Coronary artery (tissue), 2 donors: ENCODE measurements at regions not wholly inside any gene's neighbourhood (a gene's known extent, or its start where the extent isn't known, plus 50 kb on each side); places are given as distances from the start of the nearest gene placed in this dataset.

Source experiments
- DNase-seq: peaks from one replicate; pipeline ENCODE4 v3.0.0-alpha.2; 2017; ENCODE audit warnings: low spot score
- H3K27ac ChIP-seq, 2 donors: fragments of 200-600 bp; sonication (generic); one replicate each; pipeline ENCODE4 v1.5.1; 2016 to 2019
- H3K4me3 ChIP-seq: fragments of 200-600 bp; sonication (generic); 2 replicates; pipeline ENCODE4 v1.5.1; 2016; ENCODE audit warnings: mild to moderate bottlenecking, moderate library complexity
- TF ChIP-seq, protein P1 (sequence below): fragments of 200-600 bp; sonication (generic); IDR thresholded peaks from one replicate; pipeline ENCODE4 v1.5.1; 2019; ENCODE audit warnings: antibody characterized with exemption

DNA sequence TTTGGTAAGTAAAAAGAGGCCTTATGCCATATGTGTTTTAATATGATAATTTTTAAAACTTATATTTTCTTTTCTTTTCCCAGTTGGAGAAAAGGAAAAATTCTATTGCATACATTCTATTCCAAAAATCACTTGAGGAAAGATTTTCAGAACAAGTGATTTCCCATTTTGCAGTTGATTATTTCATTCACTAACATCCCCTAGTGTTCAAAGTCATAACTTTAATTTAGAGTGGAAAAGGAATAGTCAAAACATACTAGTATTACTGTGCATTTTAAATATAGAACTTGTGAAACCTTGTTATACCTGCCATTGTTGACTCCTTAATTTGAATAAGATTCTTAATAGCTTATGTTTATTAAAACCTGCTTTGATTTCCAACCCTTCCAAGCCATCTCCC, 1157.6 kb upstream of the ADGRL4 start:
- no peak overlapping the region for H3K27ac ChIP-seq
- TF ChIP-seq, protein P1, sequence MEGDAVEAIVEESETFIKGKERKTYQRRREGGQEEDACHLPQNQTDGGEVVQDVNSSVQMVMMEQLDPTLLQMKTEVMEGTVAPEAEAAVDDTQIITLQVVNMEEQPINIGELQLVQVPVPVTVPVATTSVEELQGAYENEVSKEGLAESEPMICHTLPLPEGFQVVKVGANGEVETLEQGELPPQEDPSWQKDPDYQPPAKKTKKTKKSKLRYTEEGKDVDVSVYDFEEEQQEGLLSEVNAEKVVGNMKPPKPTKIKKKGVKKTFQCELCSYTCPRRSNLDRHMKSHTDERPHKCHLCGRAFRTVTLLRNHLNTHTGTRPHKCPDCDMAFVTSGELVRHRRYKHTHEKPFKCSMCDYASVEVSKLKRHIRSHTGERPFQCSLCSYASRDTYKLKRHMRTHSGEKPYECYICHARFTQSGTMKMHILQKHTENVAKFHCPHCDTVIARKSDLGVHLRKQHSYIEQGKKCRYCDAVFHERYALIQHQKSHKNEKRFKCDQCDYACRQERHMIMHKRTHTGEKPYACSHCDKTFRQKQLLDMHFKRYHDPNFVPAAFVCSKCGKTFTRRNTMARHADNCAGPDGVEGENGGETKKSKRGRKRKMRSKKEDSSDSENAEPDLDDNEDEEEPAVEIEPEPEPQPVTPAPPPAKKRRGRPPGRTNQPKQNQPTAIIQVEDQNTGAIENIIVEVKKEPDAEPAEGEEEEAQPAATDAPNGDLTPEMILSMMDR, result no peak
- no peak for DNase-seq
- no peak overlapping the region for H3K4me3 ChIP-seq

DNA sequence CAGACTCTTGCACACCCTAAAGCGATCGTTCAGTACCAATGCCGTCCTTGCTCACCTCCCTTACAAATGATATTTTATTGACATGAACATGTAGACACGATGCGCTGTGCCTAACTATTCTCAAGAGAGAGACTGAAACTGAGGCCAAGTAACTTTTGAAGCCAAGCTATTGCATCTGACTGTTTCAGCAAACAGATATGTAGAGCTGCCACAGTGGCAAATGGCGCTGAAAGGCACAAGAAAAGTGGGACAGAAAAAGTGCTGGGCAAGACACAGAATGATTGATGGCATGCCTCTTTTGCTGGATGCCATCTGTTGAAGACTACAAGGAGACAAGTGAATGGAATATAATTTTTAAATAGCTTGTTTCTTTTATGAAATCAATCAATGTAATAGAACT, 1157.2 kb upstream of the ADGRL4 start:
- no peak overlapping the region for H3K4me3 ChIP-seq
- H3K27ac ChIP-seq, result no peak overlapping the region
- TF ChIP-seq, protein P1, result no peak
- no peak for DNase-seq

DNA sequence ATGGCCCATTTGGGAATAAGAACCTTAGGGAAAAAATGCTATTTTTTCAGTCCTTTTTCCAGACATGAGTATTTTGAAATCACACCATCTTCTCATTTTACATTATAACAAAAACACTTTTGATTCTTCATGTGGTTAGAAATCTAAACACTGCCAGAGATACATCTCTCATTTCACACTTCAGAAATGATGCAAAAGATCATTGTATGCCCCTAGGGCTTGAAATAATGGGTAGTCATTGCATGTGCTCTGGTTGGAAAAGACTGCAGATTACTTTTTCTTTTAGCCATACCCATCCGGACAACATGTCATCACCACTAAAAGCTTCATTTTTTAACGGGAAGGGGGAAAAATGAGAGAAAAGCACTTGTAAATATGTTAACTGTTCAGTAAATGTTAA, 1152.2 kb upstream of the ADGRL4 start:
- no peak overlapping the region for H3K4me3 ChIP-seq
- TF ChIP-seq, protein P1, result no peak

DNA sequence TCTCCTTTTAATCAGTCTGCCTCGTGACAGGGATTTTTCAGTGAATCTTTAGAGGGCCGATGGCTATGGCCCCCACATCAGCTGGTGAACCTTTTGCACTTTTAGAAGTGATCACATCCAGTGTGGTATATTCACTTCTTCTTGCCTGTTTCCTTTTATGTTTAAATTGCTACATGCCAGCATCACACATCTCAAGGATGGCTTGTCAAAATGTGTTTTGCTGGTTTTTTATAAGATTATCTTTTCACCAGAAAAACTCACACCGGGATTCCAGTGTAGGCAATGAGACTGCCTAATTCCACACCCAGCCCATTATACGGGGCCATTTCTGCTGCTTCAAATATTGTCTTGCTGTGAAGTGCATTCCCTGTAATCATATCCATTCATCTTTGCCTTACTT, 1151.7 kb upstream of the ADGRL4 start:
- TF ChIP-seq, protein P1, result no peak
- DNase-seq, result no peak
- no peak overlapping the region for H3K4me3 ChIP-seq
- H3K27ac ChIP-seq, result no peak overlapping the region

More for the DNA sequence above, 1152.2 kb upstream of the ADGRL4 start:
- no peak overlapping the region for H3K27ac ChIP-seq
- no peak for DNase-seq

DNA sequence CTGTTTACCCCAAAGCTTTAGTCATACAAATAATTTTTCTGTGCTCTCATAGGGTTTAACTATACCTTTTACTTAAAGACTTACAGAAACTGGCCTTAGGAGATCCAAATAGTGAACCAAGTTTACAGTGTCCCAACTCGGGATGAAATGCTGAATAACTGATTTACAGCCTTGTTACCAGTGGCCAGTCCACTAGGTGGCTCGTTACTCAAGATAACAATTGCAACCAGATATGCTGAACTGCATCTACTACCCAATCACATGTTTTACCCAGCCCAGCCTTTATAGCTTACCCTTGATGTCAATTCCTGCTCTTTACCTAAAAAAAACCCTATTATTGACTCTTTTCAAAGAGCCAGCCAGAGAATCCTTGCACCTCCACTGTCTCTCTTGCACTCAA, 1148.8 kb upstream of the ADGRL4 start:
- no peak overlapping the region for H3K27ac ChIP-seq
- DNase-seq, result no peak
- TF ChIP-seq, protein P1, result no peak
- no peak overlapping the region for H3K4me3 ChIP-seq

DNA sequence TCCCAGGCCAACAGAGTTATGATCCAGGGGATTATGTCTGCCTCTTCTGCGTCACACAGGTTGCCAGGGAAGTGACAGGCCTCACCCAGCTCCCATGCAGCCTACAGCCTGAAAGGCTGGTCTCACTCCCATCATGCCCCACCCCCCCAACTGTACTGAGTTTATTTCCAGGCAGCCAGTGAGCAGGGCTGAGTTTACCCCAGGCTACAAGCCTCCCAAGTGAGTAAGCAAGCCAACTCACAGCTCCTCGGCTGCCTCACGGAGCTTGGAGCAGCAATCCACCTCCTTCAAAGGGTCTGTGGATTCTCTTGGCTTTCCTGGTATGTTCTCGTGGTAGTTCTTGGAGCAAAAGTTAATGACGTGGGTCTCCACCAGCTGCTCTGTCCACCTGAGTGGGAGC, 1147.6 kb upstream of the ADGRL4 start:
- no peak overlapping the region for H3K4me3 ChIP-seq
- TF ChIP-seq, protein P1, result no peak
- no peak overlapping the region for H3K27ac ChIP-seq
- no peak for DNase-seq

DNA sequence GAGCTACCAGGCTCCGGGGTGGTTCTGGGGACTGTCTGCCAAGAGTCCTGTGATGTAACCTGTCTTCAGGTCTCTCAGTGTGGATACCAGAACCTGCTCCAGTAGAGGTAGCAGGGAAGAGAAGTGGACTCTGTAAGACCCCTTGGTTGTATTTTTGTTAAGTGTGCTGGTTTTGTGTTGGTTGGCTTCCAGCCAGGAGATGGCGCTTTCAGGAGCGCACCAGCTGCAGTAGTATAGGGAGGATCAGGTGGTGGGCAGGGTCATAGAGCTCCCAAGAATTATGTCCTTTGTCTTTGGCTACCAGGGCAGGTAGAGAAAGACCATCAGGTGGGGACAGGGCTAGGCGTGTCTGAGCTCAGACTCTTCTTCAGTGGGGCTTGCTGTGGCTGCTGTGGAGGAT, 1147.2 kb upstream of the ADGRL4 start:
- DNase-seq, result no peak
- Histone ChIP-seq H3K4me3 (no peak overlapping the region), H3K27ac (no peak overlapping the region)
- TF ChIP-seq, protein P1, result no peak
